DMS153 (cell line): ENCODE measurements at regions not wholly inside any gene's neighbourhood (a gene's known extent, or its start where the extent isn't known, plus 50 kb on each side); places are given as distances from the start of the nearest gene placed in this dataset.
"Not testable (repeated sequence)": the region's sequence is repeated elsewhere in the genome, so short reads cannot be mapped to it uniquely, and the experiment has no call there.

Experiments used
- DNase-seq: peaks from one replicate; lab custom pipeline; 2025; lab: John Stamatoyannopoulos, UW

DNA sequence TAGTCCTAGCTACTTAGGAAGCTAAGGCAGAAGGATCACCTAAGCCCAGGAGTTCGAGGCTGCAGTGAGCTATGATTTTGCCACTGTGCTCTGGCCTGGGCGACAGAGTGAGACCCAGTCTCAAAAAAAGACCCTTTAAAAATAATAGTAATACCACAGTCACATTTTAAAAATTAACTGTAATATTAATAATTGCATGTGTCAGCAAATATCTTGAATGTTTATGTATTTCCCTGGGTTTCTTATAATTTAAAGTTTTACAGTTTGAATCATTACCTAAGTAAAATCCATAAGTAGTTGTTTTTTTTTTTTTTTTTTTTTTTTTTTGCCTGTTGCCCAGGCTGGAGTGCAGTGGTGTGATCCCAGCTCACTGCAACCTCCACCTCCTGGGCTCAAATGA is 69.2 kb downstream of the LYZL2 start:
- DNase-seq, result no peak

GRCh38 chr10:30559180-30559579 is 70.4 kb downstream of the LYZL2 start:
- DNase-seq, result peak; percentile 59

DNA sequence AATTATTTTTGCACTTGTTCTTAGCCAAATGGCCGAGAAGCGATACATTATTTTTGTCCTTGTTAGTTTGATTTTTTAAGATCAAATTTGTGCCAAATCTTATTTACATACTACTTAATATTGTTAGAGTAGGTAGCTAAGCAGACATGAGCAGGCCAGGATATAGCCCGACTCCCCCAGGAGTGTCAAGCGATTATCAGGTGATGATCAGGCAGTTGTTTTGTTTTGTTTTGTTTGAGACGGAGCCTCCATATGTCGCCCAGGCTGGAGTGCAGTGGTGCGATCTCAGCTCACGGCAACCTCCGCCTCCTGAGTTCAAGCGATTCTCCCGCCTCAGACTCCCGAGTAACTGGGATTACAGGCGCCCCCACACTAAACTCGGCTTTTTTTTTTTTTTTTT is 71.1 kb downstream of the LYZL2 start:
- DNase-seq, result no peak

- DNase-seq, result no peak
These were observed 71.7 kb downstream of the LYZL2 start for GRCh38 chr10:30557884-30558283.

DNA sequence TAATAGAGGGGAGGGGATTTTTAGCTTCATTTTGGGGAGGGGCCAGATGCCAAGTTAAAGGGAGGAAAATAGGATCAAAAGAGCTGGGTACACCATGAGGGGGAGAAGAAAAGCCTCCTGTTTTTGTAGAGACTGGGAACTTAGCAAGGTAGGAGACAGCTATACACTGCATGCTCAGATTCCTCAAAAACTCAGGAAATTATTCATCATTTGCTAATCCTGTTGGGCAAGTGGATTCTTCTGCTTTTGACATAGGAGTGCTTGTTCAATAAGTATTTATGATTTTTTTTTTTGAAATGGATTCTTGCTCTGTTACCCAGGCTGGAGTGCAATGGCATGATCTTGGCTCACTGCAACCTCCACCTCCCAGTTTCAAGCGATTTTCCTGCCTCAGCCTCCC is 73.4 kb downstream of the LYZL2 start:
- no peak for DNase-seq

DNA sequence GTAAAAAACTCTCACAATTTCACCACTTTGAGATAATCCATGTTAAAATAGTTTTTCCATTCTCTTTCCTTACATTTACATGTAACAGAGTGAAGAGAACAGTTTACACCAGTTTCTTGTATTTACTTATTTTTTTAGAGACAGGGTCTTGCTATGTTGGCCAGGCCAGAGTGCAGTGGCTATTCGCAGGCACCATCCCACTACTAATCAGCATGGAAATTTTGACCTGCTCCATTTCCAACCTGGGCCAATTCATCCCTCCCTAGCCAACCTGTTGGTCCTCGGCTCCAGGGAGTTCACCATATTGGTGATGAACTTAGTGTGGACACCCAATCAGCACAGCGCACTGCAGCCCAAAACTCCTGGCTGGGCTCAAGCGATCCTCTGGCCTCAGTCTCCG is 74.1 kb downstream of the LYZL2 start:
- DNase-seq, result no peak

DNA sequence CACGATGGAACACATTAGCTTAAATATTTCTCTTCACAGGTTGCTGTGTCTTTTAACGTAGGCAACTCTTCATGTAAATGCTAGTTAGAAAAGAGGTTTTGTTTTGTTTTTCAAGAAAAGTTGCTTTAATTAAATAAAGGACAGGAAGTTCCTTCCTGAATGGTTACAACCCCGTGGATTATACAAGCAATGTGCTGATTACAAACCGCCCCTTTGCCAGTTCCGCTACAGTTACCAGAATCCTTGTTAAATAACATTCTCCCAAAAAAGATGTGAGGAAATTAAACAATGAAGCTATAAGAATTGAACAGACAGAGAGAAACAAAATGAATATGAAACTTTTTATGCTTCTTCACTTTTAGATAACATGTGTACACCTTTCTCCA is 75.1 kb downstream of the LYZL2 start:
- no peak for DNase-seq

DNA sequence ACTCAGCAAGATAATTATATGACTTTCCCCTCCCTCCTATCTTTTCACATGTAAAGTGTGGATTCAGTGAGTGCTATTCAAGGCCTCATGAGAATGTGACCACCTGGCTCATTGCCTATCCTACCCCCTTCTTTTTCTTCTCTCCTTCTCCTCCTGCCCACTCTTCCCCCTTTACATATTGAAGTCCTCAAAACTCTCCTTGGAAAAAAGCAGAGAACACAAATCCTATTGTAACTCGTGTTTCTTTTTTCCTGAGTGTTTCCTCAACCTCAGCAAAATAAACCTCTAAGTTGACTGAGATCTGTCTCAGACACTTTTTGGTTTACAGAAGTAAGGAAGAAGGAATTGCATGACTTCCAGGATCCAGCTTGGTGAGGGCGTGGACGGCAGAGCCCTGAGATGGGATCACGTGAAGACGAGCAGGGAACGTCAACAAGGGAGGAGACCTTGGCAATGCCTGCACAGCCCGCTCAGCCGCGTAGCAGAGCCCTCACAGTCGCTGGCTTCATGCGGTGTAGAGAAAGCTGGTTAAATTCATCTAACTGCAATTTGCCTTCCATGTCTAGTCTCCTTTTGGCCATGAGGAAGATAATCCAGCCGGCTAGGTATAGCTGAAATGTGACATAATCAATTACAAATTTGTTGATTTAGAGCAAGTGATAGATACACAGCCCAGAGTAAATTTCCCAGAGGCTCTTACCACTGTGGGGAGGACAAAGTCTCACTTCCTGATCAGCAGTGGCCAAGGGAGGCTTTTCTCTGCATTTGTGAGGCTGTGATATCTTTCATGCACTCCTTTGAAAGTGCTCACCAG is 75.7 kb downstream of the LYZL2 start:
- DNase-seq, result no peak

- DNase-seq, result no peak
These were observed 76.4 kb downstream of the LYZL2 start for GRCh38 chr10:30553018-30553625.

GRCh38 chr10:30550967-30551815 is 78.4 kb downstream of the LYZL2 start:
- no peak for DNase-seq

GRCh38 chr10:30549134-30549687 is 80.3 kb downstream of the LYZL2 start:
- DNase-seq, result not testable (repeated sequence)

- no peak for DNase-seq
These were observed 83.0 kb downstream of the LYZL2 start for GRCh38 chr10:30546511-30546910.

GRCh38 chr10:30542895-30543288 is 86.7 kb downstream of the LYZL2 start:
- no peak for DNase-seq

DNA sequence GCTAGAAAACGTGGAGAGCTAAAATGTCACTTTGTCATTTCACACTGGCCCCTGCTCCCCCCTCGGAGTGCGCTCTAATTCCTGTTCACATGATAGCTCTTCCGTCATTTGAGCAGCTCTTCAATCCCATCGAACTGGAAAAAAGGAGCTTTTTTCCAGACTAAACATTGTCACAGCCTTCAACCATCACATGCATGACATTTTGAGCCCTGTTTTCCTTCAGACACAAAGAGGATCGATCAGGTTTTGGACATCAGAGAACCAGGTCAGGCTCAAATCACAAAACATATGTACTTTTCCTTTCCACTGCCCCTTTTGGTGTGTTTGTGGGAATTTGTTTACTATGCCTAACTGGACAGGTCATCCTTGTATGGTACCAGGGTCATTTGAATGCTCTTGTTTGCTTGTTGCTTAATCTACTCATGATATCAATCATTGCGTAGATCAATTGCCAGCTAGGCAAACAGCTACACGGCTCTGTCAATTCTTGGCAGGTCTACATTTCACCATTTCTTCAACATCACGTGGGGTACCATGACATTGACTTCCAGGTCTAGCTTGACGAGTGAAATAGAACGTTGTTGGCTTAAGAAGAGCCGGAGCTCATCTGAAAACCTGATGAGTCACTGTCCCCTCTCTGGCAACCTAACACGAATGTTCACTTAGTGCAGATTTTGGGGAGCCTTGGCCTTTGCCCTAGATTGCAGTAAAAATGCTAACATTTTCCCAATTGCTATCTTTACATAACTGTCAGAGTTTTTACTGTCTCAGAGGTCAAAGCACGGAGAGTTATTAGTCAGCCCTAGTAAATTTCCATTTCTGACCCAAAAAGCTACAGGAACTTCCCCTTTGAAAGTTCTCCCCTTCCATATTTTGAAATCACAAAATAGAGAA is 87.3 kb downstream of the LYZL2 start:
- no peak for DNase-seq

DNA sequence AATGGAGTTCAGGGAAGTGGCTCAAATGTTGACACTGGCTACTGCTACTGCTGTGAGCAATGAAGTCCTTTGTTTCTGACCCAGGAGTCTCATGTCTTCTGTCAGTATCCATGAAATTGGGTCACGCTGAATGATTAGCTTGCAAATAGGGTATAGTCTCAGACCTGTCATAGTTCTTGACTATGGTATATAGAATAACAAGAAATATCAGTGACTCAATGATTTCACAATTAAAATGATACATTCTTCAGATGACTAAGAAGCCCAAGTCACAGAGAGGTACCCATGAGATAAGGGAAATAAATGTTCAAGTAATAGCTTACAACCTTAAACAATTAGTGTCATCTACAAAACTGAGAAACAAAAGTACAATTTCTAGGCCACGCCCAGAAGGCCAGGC is 89.3 kb downstream of the LYZL2 start:
- DNase-seq, result no peak

- no peak for DNase-seq
These were observed 91.5 kb downstream of the LYZL2 start for GRCh38 chr10:30538086-30538485.

GRCh38 chr10:30537586-30537985 is 92.0 kb downstream of the LYZL2 start:
- DNase-seq, result no peak

- not testable (repeated sequence) for DNase-seq
These were observed 92.4 kb downstream of the LYZL2 start for GRCh38 chr10:30537158-30537557.

DNA sequence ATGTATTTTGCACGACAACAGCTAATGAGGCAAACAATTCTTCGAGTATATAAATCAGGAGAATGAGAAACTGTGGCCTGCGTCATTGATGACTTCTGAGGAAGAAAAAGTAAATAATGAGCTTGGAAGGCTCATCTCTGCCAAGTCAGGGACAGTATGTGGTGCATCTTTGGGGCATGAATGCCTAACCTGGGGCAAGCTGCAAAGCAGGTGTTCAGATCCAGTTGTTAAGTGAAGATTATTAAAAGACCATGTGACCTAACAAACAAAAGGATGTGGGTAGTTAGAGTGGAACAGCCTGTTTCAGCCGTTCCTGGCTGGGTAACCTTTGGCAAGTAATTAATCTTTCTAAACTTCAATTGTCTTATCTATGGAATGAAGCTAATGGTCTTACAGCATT is 93.0 kb downstream of the LYZL2 start:
- no peak for DNase-seq

DNA sequence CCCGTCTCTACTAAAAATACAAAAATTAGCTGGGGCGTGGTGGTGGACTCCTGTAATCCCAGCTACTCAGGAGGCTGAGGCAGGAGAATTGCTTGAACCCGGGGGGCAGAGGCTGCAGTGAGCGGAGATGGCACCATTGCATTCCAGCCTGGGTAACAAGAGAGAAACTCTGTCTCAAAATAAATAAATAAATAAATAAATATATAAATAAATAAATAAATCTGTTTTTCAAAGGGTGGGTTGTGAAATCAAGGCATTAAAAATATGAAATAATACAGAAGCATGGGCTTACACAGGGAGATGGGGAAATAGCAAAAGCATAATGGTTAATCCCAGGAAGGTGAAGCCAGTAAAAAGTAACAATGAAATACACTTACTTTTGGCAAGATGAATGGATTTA is 93.9 kb downstream of the LYZL2 start:
- no peak for DNase-seq

GRCh38 chr10:30534465-30535144 is 94.9 kb downstream of the LYZL2 start:
- DNase-seq, result peak; percentile 8
